ENCODE measurements at regions not wholly inside any gene's neighbourhood (a gene's known extent, or its start where the extent isn't known, plus 50 kb on each side); places are given as distances from the start of the nearest gene placed in this dataset.

DNA sequence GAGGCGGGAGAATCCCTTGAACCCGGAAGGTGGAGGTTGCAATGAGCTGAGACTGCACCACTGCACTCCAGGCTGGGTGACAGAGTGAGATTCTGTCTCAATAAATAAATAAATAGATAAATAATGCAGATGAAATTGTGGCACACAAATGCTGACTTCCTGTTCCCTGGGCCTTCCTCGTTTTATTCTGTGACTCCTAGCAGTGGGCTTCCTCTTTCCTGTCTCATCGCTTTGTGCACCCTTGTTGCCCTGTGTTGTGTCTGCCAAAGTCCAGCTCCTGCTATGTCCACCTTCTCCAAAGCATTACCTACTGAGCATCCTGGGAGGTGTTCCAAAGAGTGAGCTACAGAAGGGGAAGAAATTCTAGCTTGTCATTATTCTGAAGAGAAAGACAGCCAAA is 100.2 kb upstream of the TIAM2 start:
- H3K4me3 ChIP-seq (replicated peaks in 1 of 3; ENCODE audit: insufficient read depth in 1 of 3, low read depth in 1 of 3, low read length in 3 of 3): no peak overlapping the region
- DNase-seq (ENCODE audit: low read depth, low spot score) (no peak), FAIRE-seq (no peak)
- no peak overlapping the region for H2AFZ ChIP-seq (ENCODE audit: low read depth, low read length)
- H3K4me1 ChIP-seq (ENCODE audit: control insufficient read depth, extremely low read depth, insufficient read depth, low read length): no peaks in the 10 kb centered on the region
- no peaks in the 10 kb centered on the region for H3K79me2 ChIP-seq (ENCODE audit: control insufficient read depth, insufficient read depth, low read length)
- intact Hi-C loops (cut with micrococcal nuclease) (no loop called here), dilution Hi-C loops (cut with MboI; ENCODE audit: extremely low pct_ligation_motif_present, low sequenced_read_pairs) (no loop called here)
- no peaks in the 10 kb centered on the region for H4K20me1 ChIP-seq (replicated peaks; ENCODE audit: control insufficient read depth, extremely low read depth, insufficient read depth, low read length)
- POLR2A ChIA-PET: no interaction called here
- H3K27ac ChIP-seq (ENCODE audit: insufficient read depth, low read depth, low read length): no peak overlapping the region
- H3K9ac ChIP-seq (replicated peaks; ENCODE audit: extremely low read depth, insufficient read depth, low read length): no peak overlapping the region
- TF ChIP-seq POLR2AphosphoS5 (IDR thresholded peaks at IDR 0.05; ENCODE audit: insufficient read depth, low read depth, low read length): no peak
- no peak for TF ChIP-seq POLR2A (IDR thresholded peaks at IDR 0.05; ENCODE audit: low read depth, low read length)
- TF ChIP-seq, protein P1, sequence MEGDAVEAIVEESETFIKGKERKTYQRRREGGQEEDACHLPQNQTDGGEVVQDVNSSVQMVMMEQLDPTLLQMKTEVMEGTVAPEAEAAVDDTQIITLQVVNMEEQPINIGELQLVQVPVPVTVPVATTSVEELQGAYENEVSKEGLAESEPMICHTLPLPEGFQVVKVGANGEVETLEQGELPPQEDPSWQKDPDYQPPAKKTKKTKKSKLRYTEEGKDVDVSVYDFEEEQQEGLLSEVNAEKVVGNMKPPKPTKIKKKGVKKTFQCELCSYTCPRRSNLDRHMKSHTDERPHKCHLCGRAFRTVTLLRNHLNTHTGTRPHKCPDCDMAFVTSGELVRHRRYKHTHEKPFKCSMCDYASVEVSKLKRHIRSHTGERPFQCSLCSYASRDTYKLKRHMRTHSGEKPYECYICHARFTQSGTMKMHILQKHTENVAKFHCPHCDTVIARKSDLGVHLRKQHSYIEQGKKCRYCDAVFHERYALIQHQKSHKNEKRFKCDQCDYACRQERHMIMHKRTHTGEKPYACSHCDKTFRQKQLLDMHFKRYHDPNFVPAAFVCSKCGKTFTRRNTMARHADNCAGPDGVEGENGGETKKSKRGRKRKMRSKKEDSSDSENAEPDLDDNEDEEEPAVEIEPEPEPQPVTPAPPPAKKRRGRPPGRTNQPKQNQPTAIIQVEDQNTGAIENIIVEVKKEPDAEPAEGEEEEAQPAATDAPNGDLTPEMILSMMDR (IDR thresholded peaks at IDR 0.05; ENCODE audit: extremely low read depth in 1 of 2, insufficient read depth in 1 of 2, low read depth in 1 of 2, low read length in 2 of 2): no peak
- TF ChIP-seq, protein P2, sequence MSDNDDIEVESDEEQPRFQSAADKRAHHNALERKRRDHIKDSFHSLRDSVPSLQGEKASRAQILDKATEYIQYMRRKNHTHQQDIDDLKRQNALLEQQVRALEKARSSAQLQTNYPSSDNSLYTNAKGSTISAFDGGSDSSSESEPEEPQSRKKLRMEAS (IDR thresholded peaks at IDR 0.05; ENCODE audit: insufficient read depth, insufficient read length): no peak
- CTCF ChIA-PET: interaction anchor here (0.8 kb wide), 1 partner anchor 9 kb away, joined by 4 read pairs; no protein-coding TSS in a partner anchor
- H3K9me1 ChIP-seq (replicated peaks; ENCODE audit: control insufficient read depth, extremely low read depth, insufficient read depth, low read length): no peaks in the 10 kb centered on the region
- peaks cover 0 to 3% of the 10 kb centered on the region in 2 experiments for H3K36me3 ChIP-seq (ENCODE audit: control insufficient read depth in 2 of 2, extremely low read depth in 1 of 2, insufficient read depth in 2 of 2, low read length in 2 of 2)
- H3K27me3 ChIP-seq (ENCODE audit: control insufficient read depth in 2 of 2, insufficient read depth in 2 of 2, low read length in 2 of 2): no peaks in the 10 kb centered on the region
- no peaks in the 10 kb centered on the region for H3K9me3 ChIP-seq (replicated peaks; ENCODE audit: control insufficient read depth, insufficient read depth, low read length)
- no peak overlapping the region for H3K4me2 ChIP-seq (ENCODE audit: insufficient read depth, low read length)
- no TSS peak for BruUV-seq (replicated peaks)

DNA sequence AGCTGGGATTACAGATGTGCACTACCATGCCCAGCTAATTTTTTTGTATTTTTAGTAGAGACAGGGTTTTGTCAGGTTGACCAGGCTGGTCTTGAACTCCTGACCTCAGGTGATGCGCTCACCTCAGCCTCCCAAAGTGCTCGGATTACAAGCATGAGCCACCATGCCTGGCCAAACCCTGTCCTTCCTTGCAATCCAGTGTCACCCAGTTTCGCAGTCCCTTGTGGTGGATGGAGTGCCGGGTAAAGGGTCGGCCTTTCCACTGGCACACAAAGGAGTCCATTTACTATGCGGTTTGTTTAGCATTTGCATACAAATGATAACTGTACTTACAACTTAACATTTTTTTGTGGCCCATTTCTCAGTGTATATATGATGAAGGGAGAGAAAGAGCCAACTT is 99.3 kb upstream of the TIAM2 start:
- Histone ChIP-seq H4K20me1 (replicated peaks; ENCODE audit: control insufficient read depth, extremely low read depth, insufficient read depth, low read length) (no peaks in the 10 kb centered on the region), H3K9me1 (replicated peaks; ENCODE audit: control insufficient read depth, extremely low read depth, insufficient read depth, low read length) (no peaks in the 10 kb centered on the region), H3K4me2 (ENCODE audit: insufficient read depth, low read length) (no peak overlapping the region), H3K27ac (ENCODE audit: insufficient read depth, low read depth, low read length) (no peak overlapping the region), H3K9ac (replicated peaks; ENCODE audit: extremely low read depth, insufficient read depth, low read length) (no peak overlapping the region), H3K4me1 (ENCODE audit: control insufficient read depth, extremely low read depth, insufficient read depth, low read length) (no peaks in the 10 kb centered on the region), H3K4me3 (replicated peaks in 1 of 3; ENCODE audit: insufficient read depth in 1 of 3, low read depth in 1 of 3, low read length in 3 of 3) (no peak overlapping the region), H3K36me3 (ENCODE audit: control insufficient read depth in 2 of 2, extremely low read depth in 1 of 2, insufficient read depth in 2 of 2, low read length in 2 of 2) (peaks cover 0 to 3% of the 10 kb centered on the region in 2 experiments), H3K27me3 (ENCODE audit: control insufficient read depth in 2 of 2, insufficient read depth in 2 of 2, low read length in 2 of 2) (no peaks in the 10 kb centered on the region), H3K79me2 (ENCODE audit: control insufficient read depth, insufficient read depth, low read length) (no peaks in the 10 kb centered on the region), H3K9me3 (replicated peaks; ENCODE audit: control insufficient read depth, insufficient read depth, low read length) (no peaks in the 10 kb centered on the region), H2AFZ (ENCODE audit: low read depth, low read length) (no peak overlapping the region)
- DNase-seq (ENCODE audit: low read depth, low spot score): no peak
- dilution Hi-C loops (cut with MboI; ENCODE audit: extremely low pct_ligation_motif_present, low sequenced_read_pairs): no loop called here
- TF ChIP-seq EZH2 (IDR thresholded peaks at IDR 0.05; ENCODE audit: borderline replicate concordance, low read depth, low read length, severe bottlenecking) (no peak), MYC (IDR thresholded peaks at IDR 0.05; ENCODE audit: low read depth, low read length) (no peak), POLR2AphosphoS5 (IDR thresholded peaks at IDR 0.05; ENCODE audit: insufficient read depth, low read depth, low read length) (no peak), GATA2 (IDR thresholded peaks at IDR 0.05; ENCODE audit: insufficient read depth, insufficient read length, low read depth, low read length) (no peak), JUN (IDR thresholded peaks at IDR 0.05; ENCODE audit: borderline replicate concordance, insufficient read depth, insufficient read length, low read depth) (no peak), POLR2A (IDR thresholded peaks at IDR 0.05; ENCODE audit: low read depth, low read length) (no peak), FOS (IDR thresholded peaks at IDR 0.05; ENCODE audit: borderline replicate concordance, insufficient read depth, low read length) (no peak)
- TF ChIP-seq, protein P2 (IDR thresholded peaks at IDR 0.05; ENCODE audit: insufficient read depth, insufficient read length): no peak
- TF ChIP-seq, protein P1 (IDR thresholded peaks at IDR 0.05; ENCODE audit: extremely low read depth in 1 of 2, insufficient read depth in 1 of 2, low read depth in 1 of 2, low read length in 2 of 2): no peak
- intact Hi-C loops (cut with micrococcal nuclease): no loop called here
- POLR2A ChIA-PET: no interaction called here
- FAIRE-seq: no peak
- BruUV-seq (replicated peaks): no TSS peak
- CTCF ChIA-PET: interaction anchor here (1.1 kb wide), 1 partner anchor 8 kb away, joined by 3 read pairs; no protein-coding TSS in a partner anchor
